ENCODE measurements at regions not wholly inside any gene's neighbourhood (a gene's known extent, or its start where the extent isn't known, plus 50 kb on each side); places are given as distances from the start of the nearest gene placed in this dataset.

DNA sequence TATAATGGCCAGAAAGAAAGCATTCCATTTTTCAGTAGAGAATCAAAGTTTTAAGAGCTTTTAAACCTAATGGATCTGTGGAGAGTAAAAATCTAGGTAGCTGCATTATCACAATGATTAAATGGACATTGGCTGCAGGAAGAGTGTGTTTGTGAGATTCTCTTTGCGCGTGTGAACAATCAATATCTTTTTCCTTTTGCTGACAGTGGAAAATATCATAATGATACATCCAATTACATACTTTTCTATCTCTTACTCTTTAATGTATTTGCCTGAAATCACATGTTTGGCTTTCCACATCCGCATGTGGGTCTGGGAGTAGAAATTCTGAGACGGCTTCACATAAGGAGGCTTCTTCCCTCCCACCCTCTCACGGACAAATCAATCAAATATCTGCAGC lies 69.8 kb upstream of the DUSP22 start:
- TF ChIP-seq POLR2A (IDR thresholded peaks at IDR 0.05) = no peak
- TF ChIP-seq, protein P1, sequence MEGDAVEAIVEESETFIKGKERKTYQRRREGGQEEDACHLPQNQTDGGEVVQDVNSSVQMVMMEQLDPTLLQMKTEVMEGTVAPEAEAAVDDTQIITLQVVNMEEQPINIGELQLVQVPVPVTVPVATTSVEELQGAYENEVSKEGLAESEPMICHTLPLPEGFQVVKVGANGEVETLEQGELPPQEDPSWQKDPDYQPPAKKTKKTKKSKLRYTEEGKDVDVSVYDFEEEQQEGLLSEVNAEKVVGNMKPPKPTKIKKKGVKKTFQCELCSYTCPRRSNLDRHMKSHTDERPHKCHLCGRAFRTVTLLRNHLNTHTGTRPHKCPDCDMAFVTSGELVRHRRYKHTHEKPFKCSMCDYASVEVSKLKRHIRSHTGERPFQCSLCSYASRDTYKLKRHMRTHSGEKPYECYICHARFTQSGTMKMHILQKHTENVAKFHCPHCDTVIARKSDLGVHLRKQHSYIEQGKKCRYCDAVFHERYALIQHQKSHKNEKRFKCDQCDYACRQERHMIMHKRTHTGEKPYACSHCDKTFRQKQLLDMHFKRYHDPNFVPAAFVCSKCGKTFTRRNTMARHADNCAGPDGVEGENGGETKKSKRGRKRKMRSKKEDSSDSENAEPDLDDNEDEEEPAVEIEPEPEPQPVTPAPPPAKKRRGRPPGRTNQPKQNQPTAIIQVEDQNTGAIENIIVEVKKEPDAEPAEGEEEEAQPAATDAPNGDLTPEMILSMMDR (IDR thresholded peaks at IDR 0.05 in 8 of 11, conservative IDR thresholded peaks at IDR 0.05 in 3 of 11) = no peak
